Endodermal cell (in vitro differentiated cells): ENCODE measurements at regions not wholly inside any gene's neighbourhood (a gene's known extent, or its start where the extent isn't known, plus 50 kb on each side); places are given as distances from the start of the nearest gene placed in this dataset.

Experiments
- DNase-seq: peaks from one replicate; pipeline ENCODE4 v3.0.0-alpha.2; 2017
- H3K27ac ChIP-seq: 2 replicates; pipeline ENCODE4 v1.5.1; 2013; ENCODE audit warnings: mild to moderate bottlenecking, low read depth, low read length, moderate library complexity
- H3K27me3 ChIP-seq: 2 replicates; pipeline ENCODE4 v1.6.1; 2013; ENCODE audit warnings: mild to moderate bottlenecking, low read length, moderate library complexity; ENCODE audit not compliant: insufficient read depth, control insufficient read depth, poor library complexity, severe bottlenecking
- H3K36me3 ChIP-seq: 2 replicates; pipeline ENCODE4 v1.7.0; 2013; ENCODE audit warnings: mild to moderate bottlenecking, low read length, moderate library complexity; ENCODE audit not compliant: control insufficient read depth, insufficient read depth
- H3K4me1 ChIP-seq: one replicate; pipeline ENCODE4 v1.7.0; 2013; ENCODE audit warnings: low read length; ENCODE audit not compliant: control insufficient read depth, insufficient read depth
- H3K4me3 ChIP-seq: 2 replicates; pipeline ENCODE4 v1.5.1; 2013; ENCODE audit warnings: mild to moderate bottlenecking, low read length, moderate library complexity
- H3K9ac ChIP-seq: 2 replicates; pipeline ENCODE4 v1.6.1; 2013; ENCODE audit warnings: mild to moderate bottlenecking, low read length, moderate library complexity; ENCODE audit not compliant: poor library complexity, severe bottlenecking; ENCODE audit errors: extremely low read depth
- H3K9me3 ChIP-seq: 2 replicates; pipeline ENCODE4 v1.6.1; 2013; ENCODE audit warnings: mild to moderate bottlenecking, low read length, moderate library complexity; ENCODE audit not compliant: control insufficient read depth
- H3K27ac Mint-ChIP-seq: 2 replicates; pipeline ENCODE4 v1.8.0; 2020; ENCODE audit warnings: mixed read lengths
- H3K27me3 Mint-ChIP-seq: 2 replicates; pipeline ENCODE4 v1.8.0; 2021; ENCODE audit warnings: mild to moderate bottlenecking, mixed read lengths; ENCODE audit not compliant: insufficient read depth
- H3K36me3 Mint-ChIP-seq: 2 replicates; pipeline ENCODE4 v1.8.0; 2020; ENCODE audit warnings: low read depth, mixed read lengths
- H3K4me1 Mint-ChIP-seq: 2 replicates; pipeline ENCODE4 v1.8.0; 2020; ENCODE audit warnings: mixed read lengths
- H3K4me3 Mint-ChIP-seq: 2 replicates; pipeline ENCODE4 v1.8.0; 2020; ENCODE audit warnings: mild to moderate bottlenecking, moderate library complexity, mixed read lengths
- H3K9me3 Mint-ChIP-seq: 2 replicates; pipeline ENCODE4 v1.8.0; 2020; ENCODE audit warnings: mild to moderate bottlenecking, mixed read lengths
- WGBS, 2 experiments: methylation state at CpG; one replicate each; pipeline versions ENCODE4 v1.1.5 to v1.1.7; 2013; ENCODE audit warnings: missing lambda C conversion rate in 2 of 2, mixed read lengths in 1 of 2; ENCODE audit not compliant: insufficient coverage in 1 of 2, insufficient read length in 1 of 2; 5-methylcytosine and 5-hydroxymethylcytosine counted together
- TF ChIP-seq, protein P1 (sequence below): fragments of 200-600 bp; sonication (generic); conservative IDR thresholded peaks from 2 replicates; pipeline ENCODE4 v1.5.0; 2021; ENCODE audit warnings: antibody characterized with exemption, mild to moderate bottlenecking

- no peaks in the 10 kb centered on the region for H3K27me3 ChIP-seq
- Mint-ChIP-seq H3K9me3 (no peaks in the 10 kb centered on the region), H3K27me3 (no peaks in the 10 kb centered on the region), H3K4me1 (no peaks in the 10 kb centered on the region), H3K27ac (no peak overlapping the region), H3K4me3 (no peak overlapping the region), H3K36me3 (no peaks in the 10 kb centered on the region)
- H3K4me3 ChIP-seq, result no peak overlapping the region
- DNase-seq, result peak; percentile 63
- no peaks in the 10 kb centered on the region for H3K9me3 ChIP-seq
- TF ChIP-seq, protein P1, sequence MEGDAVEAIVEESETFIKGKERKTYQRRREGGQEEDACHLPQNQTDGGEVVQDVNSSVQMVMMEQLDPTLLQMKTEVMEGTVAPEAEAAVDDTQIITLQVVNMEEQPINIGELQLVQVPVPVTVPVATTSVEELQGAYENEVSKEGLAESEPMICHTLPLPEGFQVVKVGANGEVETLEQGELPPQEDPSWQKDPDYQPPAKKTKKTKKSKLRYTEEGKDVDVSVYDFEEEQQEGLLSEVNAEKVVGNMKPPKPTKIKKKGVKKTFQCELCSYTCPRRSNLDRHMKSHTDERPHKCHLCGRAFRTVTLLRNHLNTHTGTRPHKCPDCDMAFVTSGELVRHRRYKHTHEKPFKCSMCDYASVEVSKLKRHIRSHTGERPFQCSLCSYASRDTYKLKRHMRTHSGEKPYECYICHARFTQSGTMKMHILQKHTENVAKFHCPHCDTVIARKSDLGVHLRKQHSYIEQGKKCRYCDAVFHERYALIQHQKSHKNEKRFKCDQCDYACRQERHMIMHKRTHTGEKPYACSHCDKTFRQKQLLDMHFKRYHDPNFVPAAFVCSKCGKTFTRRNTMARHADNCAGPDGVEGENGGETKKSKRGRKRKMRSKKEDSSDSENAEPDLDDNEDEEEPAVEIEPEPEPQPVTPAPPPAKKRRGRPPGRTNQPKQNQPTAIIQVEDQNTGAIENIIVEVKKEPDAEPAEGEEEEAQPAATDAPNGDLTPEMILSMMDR, result peak; percentile 85
- no peaks in the 10 kb centered on the region for H3K4me1 ChIP-seq
- WGBS, 2 experiments, result 33 to 76% methylated on average over 1 to 2 of the region's 2 CpGs
- no peak overlapping the region for H3K9ac ChIP-seq
- H3K27ac ChIP-seq, result no peak overlapping the region
- no peaks in the 10 kb centered on the region for H3K36me3 ChIP-seq
These were observed 124.9 kb downstream of the RDH14 start for GRCh38 chr2:18435426-18436037.

DNA sequence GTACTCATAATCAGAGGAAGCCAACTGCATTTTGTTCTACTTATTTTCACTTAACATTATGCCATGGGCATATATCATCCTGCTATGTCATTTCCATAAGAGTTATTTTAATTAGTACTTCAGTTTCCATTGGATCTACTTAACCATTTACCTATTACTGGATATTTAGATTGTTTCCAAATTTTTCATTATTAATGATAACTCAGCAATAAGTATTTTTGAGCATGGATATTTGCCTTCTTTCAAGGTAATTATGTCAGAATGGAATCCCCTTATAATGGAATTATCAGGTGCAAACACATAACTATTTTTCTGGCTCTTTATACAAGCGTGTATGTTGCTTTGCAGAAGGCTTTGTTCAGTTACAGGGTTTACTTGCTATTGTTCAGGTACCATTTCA is 126.6 kb downstream of the RDH14 start:
- no peak for DNase-seq
- TF ChIP-seq, protein P1, result no peak
- H3K27ac ChIP-seq, result no peak overlapping the region
- Mint-ChIP-seq H3K27me3 (no peaks in the 10 kb centered on the region), H3K36me3 (no peaks in the 10 kb centered on the region), H3K4me3 (no peak overlapping the region), H3K4me1 (no peaks in the 10 kb centered on the region), H3K27ac (no peak overlapping the region), H3K9me3 (no peaks in the 10 kb centered on the region)
- no peak overlapping the region for H3K4me3 ChIP-seq
- no peak overlapping the region for H3K9ac ChIP-seq
- no peaks in the 10 kb centered on the region for H3K9me3 ChIP-seq
- no peaks in the 10 kb centered on the region for H3K4me1 ChIP-seq
- WGBS, 2 experiments, result 100% methylated on average over 1 of the region's 1 CpG; no CpG with 5 or more reads in 1 of the 2 experiments
- no peaks in the 10 kb centered on the region for H3K27me3 ChIP-seq
- no peaks in the 10 kb centered on the region for H3K36me3 ChIP-seq

DNA sequence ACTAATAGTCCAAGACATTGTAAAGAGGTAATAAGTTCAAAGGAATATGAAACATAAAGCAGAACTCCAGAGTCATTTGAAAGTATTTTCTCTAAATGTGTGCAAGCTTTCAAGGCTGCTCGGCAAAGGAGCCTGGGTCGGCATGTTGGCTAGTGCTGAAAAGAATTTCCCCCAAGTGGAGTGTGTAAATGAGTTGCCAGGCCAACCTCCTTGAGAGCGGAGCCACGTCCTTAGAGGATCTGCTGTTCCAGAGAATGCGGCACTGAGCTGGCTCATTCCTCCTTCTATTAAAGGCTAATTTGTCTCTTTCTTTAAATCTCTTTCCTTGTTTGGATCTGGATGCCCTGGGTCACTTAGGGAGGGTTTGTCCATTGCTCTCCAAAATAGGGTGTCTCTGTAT is 127.5 kb downstream of the RDH14 start:
- H3K4me3 Mint-ChIP-seq, result no peak overlapping the region
- H3K9me3 Mint-ChIP-seq, result no peaks in the 10 kb centered on the region
- H3K27ac Mint-ChIP-seq, result no peak overlapping the region
- no peaks in the 10 kb centered on the region for H3K4me1 Mint-ChIP-seq
- DNase-seq, result peak; percentile 63
- Histone ChIP-seq H3K9me3 (no peaks in the 10 kb centered on the region), H3K4me3 (no peak overlapping the region), H3K36me3 (no peaks in the 10 kb centered on the region), H3K27me3 (no peaks in the 10 kb centered on the region), H3K27ac (no peak overlapping the region), H3K9ac (no peak overlapping the region), H3K4me1 (no peaks in the 10 kb centered on the region)
- TF ChIP-seq, protein P1, result no peak
- H3K36me3 Mint-ChIP-seq, result no peaks in the 10 kb centered on the region
- H3K27me3 Mint-ChIP-seq, result no peaks in the 10 kb centered on the region
- WGBS, 2 experiments, result 28 to 75% methylated on average over 2 to 5 of the region's 5 CpGs
